GM23338 (cell line): ENCODE measurements at regions not wholly inside any gene's neighbourhood (a gene's known extent, or its start where the extent isn't known, plus 50 kb on each side); places are given as distances from the start of the nearest gene placed in this dataset.

Source experiments
- CTCF ChIP-seq, 2 experiments: fragments of 200-600 bp in 1 of 2; sonication (generic) in 1 of 2; conservative IDR thresholded peaks; 2 replicates each; pipeline versions ENCODE4 v1.5.1 to v1.6.1; 2016 to 2017; ENCODE audit warnings: antibody characterized with exemption in 2 of 2, low read depth in 2 of 2, mild to moderate bottlenecking in 2 of 2, moderate library complexity in 1 of 2
- EZH2phosphoT487 ChIP-seq: fragments of 200-600 bp; sonication (generic); IDR thresholded peaks from one replicate; pipeline ENCODE4 v1.8.1; 2018; ENCODE audit warnings: antibody characterized with exemption; ENCODE audit not compliant: unreplicated experiment
- JUNB ChIP-seq: IDR thresholded peaks from one replicate; pipeline ENCODE4 v1.6.1; 2016; ENCODE audit warnings: antibody characterized with exemption; ENCODE audit not compliant: unreplicated experiment
- POLR2AphosphoS5 ChIP-seq: IDR thresholded peaks from 2 replicates; pipeline ENCODE4 v1.6.1; 2016; ENCODE audit warnings: antibody characterized with exemption, low read depth
- STAT1 ChIP-seq: IDR thresholded peaks from one replicate; pipeline ENCODE4 v1.6.1; 2016; ENCODE audit warnings: antibody characterized with exemption; ENCODE audit not compliant: unreplicated experiment

GRCh38 chrX:7606039-7606652 lies 236.8 kb upstream of the VCX start:
- no peak for TF ChIP-seq STAT1
- no peak for TF ChIP-seq CTCF (conservative IDR thresholded peaks at IDR 0.05; ENCODE audit: low read depth in 2 of 2)
- no peak for TF ChIP-seq EZH2phosphoT487
- no peak for TF ChIP-seq POLR2AphosphoS5
- TF ChIP-seq JUNB: no peak
